ENCODE measurements at regions not wholly inside any gene's neighbourhood (a gene's known extent, or its start where the extent isn't known, plus 50 kb on each side); places are given as distances from the start of the nearest gene placed in this dataset.

DNA sequence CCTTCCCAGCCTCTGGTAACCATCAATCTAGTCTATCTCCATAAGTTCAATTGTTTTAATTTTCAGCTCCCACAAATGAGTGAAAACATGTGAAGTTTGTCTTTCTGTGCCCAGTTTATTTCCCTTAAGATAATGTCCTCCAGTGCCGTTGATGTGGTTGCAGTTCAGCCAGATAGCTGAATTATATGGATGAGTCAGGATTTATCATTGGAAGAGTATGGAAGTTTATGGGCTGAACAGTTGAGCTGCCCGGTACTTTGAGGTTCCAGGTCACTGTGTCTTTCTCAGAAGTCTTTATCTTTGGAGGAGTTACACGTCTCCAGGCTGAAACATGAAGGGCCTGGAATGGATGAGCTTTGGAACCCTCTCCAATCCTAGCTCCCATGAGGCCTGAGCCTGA lies 120.1 kb downstream of the ASCL4 start:
- H3K9me3 ChIP-seq: no peaks in the 10 kb centered on the region
- H3K4me1 ChIP-seq: no peaks in the 10 kb centered on the region
- no peaks in the 10 kb centered on the region for H3K36me3 ChIP-seq
- no peak overlapping the region for H3K4me3 ChIP-seq
- no peak for DNase-seq
- intact Hi-C loops (cut with DNase I; ENCODE audit: low total_unique reads) (no loop called here), in situ Hi-C loops (cut with MboI; ENCODE audit: low sequenced_read_pairs in 4 of 4) (loop anchor here in 1 of 4 donors (25.0 kb wide), 1 partner anchor 232 kb away; no protein-coding TSS in a partner anchor)
- TF ChIP-seq POLR2A (IDR thresholded peaks at IDR 0.05): no peak
- TF ChIP-seq, protein P1, sequence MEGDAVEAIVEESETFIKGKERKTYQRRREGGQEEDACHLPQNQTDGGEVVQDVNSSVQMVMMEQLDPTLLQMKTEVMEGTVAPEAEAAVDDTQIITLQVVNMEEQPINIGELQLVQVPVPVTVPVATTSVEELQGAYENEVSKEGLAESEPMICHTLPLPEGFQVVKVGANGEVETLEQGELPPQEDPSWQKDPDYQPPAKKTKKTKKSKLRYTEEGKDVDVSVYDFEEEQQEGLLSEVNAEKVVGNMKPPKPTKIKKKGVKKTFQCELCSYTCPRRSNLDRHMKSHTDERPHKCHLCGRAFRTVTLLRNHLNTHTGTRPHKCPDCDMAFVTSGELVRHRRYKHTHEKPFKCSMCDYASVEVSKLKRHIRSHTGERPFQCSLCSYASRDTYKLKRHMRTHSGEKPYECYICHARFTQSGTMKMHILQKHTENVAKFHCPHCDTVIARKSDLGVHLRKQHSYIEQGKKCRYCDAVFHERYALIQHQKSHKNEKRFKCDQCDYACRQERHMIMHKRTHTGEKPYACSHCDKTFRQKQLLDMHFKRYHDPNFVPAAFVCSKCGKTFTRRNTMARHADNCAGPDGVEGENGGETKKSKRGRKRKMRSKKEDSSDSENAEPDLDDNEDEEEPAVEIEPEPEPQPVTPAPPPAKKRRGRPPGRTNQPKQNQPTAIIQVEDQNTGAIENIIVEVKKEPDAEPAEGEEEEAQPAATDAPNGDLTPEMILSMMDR (IDR thresholded peaks at IDR 0.05 in 4 of 5, conservative IDR thresholded peaks at IDR 0.05 in 1 of 5): no peak
- H3K27ac ChIP-seq: no peak overlapping the region
- no peaks in the 10 kb centered on the region for H3K27me3 ChIP-seq
- ATAC-seq: no peak

DNA sequence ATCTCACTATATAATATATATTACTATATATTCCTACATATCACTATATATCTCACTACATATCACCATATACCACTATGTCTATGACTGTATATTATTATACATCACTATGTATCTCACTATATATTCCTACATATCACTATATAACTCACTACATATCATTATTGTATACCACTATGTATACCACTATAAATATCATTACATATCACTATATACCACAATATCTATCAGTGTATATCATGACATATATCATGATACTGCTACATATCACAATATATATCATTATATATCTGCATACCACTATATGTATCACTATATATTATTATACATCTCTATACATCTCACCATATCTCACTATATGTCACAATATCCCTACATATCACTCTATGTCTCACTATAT lies 121.5 kb downstream of the ASCL4 start:
- TF ChIP-seq, protein P1 (IDR thresholded peaks at IDR 0.05 in 4 of 5, conservative IDR thresholded peaks at IDR 0.05 in 1 of 5): no peak
- no peak for TF ChIP-seq POLR2A (IDR thresholded peaks at IDR 0.05)
- Histone ChIP-seq H3K9me3 (no peaks in the 10 kb centered on the region), H3K36me3 (no peaks in the 10 kb centered on the region), H3K4me1 (no peaks in the 10 kb centered on the region), H3K27me3 (no peaks in the 10 kb centered on the region), H3K4me3 (no peak overlapping the region), H3K27ac (no peak overlapping the region)
- in situ Hi-C loops (cut with MboI; ENCODE audit: low sequenced_read_pairs in 4 of 4): loop anchor here in 1 of 4 donors (25.0 kb wide), 1 partner anchor 234 kb away; no protein-coding TSS in a partner anchor
- no peak for DNase-seq
- no peak for ATAC-seq
- intact Hi-C loops (cut with DNase I; ENCODE audit: low total_unique reads): no loop called here

DNA sequence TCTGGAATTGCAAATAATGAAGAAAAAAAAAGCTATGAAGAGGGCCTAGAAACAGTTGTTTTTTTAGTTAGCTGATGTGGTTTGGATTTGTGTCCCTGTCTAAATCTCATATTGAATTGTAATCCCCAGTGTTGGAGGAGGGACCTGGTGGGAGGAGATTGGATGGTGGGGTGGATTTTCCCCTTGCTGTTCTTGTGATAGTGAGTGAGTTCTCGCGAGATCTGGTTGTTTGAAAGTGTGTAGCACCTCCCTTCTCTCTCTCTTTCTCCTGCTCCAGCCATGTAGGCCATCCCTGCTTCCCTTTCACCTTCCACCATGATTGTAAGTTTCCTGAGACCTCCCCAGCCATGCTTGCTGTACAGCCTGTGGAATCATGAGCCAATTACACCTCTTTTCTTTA lies 126.1 kb downstream of the ASCL4 start:
- ATAC-seq: no peak
- Histone ChIP-seq H3K27me3 (peaks cover 11 to 19% (median 11%) of the 10 kb centered on the region in 3 donors), H3K4me1 (no peaks in the 10 kb centered on the region), H3K36me3 (no peaks in the 10 kb centered on the region), H3K4me3 (no peak overlapping the region), H3K27ac (no peak overlapping the region), H3K9me3 (no peaks in the 10 kb centered on the region)
- in situ Hi-C loops (cut with MboI; ENCODE audit: low sequenced_read_pairs in 4 of 4): no loop called here
- intact Hi-C loops (cut with DNase I; ENCODE audit: low total_unique reads): no loop called here
- TF ChIP-seq, protein P1 (IDR thresholded peaks at IDR 0.05 in 4 of 5, conservative IDR thresholded peaks at IDR 0.05 in 1 of 5): no peak
- TF ChIP-seq POLR2A (IDR thresholded peaks at IDR 0.05): no peak
- DNase-seq: no peak

GRCh38 chr12:107903341-107904061 lies 129.0 kb downstream of the ASCL4 start:
- H3K27ac ChIP-seq: no peak overlapping the region
- ATAC-seq (no peak), DNase-seq (no peak)
- in situ Hi-C loops (cut with MboI; ENCODE audit: low sequenced_read_pairs in 4 of 4) (no loop called here), intact Hi-C loops (cut with DNase I; ENCODE audit: low total_unique reads) (no loop called here)
- H3K4me1 ChIP-seq: no peaks in the 10 kb centered on the region
- H3K27me3 ChIP-seq: peaks cover 18 to 29% (median 28%) of the 10 kb centered on the region in 3 donors
- no peaks in the 10 kb centered on the region for H3K9me3 ChIP-seq
- TF ChIP-seq, protein P1 (IDR thresholded peaks at IDR 0.05 in 4 of 5, conservative IDR thresholded peaks at IDR 0.05 in 1 of 5): no peak
- H3K4me3 ChIP-seq: peak overlapping the region in 2 of 4 donors; percentile 22 to 38
- H3K36me3 ChIP-seq: no peaks in the 10 kb centered on the region

All from gastrocnemius medialis (tissue), 4 donors.